ENCODE measurements at regions not wholly inside any gene's neighbourhood (a gene's known extent, or its start where the extent isn't known, plus 50 kb on each side); places are given as distances from the start of the nearest gene placed in this dataset.

DNA sequence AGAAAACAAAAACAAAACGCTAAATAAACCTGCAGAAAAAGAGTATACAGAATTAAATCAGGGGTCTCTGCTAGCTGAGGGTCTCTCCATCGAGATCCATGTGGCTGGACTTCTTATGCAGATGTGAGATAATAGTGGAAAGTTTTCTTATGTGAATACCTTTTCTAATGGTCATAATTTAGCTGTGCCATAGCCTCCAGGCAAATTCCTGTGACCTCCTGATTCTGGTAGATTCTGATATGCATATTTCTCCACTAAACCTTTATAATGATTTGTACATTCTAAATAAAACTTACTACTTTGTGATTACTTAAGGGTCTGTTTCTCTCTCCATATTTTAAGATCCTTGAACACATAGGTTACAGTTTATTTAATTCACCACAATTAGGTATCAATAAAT, 1002.6 kb downstream of the GALC start:
- Histone ChIP-seq H3K27ac (no peak overlapping the region), H3K79me2 (ENCODE audit: insufficient read depth, low read depth) (no peaks in the 10 kb centered on the region), H3K4me2 (no peak overlapping the region), H3K4me3 (IDR thresholded peaks at IDR 0.05; ENCODE audit: insufficient read depth, low read depth, low read length) (no peak overlapping the region), H4K20me1 (ENCODE audit: insufficient read depth) (no peaks in the 10 kb centered on the region), H3K4me1 (ENCODE audit: low read depth, poor library complexity, severe bottlenecking) (no peaks in the 10 kb centered on the region), H2AFZ (ENCODE audit: low read depth) (no peak overlapping the region), H3K9ac (no peak overlapping the region), H3K27me3 (ENCODE audit: insufficient read depth, low read depth) (no peaks in the 10 kb centered on the region), H3K36me3 (ENCODE audit: insufficient read depth) (no peaks in the 10 kb centered on the region)
- TF ChIP-seq, protein P1, sequence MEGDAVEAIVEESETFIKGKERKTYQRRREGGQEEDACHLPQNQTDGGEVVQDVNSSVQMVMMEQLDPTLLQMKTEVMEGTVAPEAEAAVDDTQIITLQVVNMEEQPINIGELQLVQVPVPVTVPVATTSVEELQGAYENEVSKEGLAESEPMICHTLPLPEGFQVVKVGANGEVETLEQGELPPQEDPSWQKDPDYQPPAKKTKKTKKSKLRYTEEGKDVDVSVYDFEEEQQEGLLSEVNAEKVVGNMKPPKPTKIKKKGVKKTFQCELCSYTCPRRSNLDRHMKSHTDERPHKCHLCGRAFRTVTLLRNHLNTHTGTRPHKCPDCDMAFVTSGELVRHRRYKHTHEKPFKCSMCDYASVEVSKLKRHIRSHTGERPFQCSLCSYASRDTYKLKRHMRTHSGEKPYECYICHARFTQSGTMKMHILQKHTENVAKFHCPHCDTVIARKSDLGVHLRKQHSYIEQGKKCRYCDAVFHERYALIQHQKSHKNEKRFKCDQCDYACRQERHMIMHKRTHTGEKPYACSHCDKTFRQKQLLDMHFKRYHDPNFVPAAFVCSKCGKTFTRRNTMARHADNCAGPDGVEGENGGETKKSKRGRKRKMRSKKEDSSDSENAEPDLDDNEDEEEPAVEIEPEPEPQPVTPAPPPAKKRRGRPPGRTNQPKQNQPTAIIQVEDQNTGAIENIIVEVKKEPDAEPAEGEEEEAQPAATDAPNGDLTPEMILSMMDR (conservative IDR thresholded peaks at IDR 0.05; ENCODE audit: low read depth, low read length): no peak

DNA sequence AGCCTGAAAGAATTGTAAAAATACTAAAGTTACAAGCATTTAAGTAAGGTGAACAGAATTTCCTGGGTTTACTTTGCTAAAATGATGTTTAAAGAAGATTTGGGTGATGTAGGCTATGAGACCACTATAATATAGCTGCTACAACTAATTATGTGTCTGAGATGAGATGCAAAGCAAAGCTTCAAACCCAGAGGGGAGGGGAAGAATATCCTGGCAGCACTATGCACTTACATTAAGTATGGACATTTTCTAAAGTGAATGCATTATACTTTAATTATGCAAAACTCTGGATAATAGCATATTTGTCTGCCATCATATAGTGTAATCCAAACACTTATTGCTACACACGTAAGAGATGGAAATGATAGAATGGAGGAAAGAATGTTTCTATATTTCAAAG, 1003.7 kb downstream of the GALC start:
- Histone ChIP-seq H3K79me2 (ENCODE audit: insufficient read depth, low read depth) (no peaks in the 10 kb centered on the region), H3K36me3 (ENCODE audit: insufficient read depth) (no peaks in the 10 kb centered on the region), H3K27me3 (ENCODE audit: insufficient read depth, low read depth) (no peaks in the 10 kb centered on the region), H3K4me2 (no peak overlapping the region), H3K4me3 (IDR thresholded peaks at IDR 0.05; ENCODE audit: insufficient read depth, low read depth, low read length) (no peak overlapping the region), H3K4me1 (ENCODE audit: low read depth, poor library complexity, severe bottlenecking) (no peaks in the 10 kb centered on the region), H3K27ac (no peak overlapping the region), H2AFZ (ENCODE audit: low read depth) (no peak overlapping the region), H4K20me1 (ENCODE audit: insufficient read depth) (no peaks in the 10 kb centered on the region), H3K9ac (no peak overlapping the region)
- TF ChIP-seq, protein P1 (conservative IDR thresholded peaks at IDR 0.05; ENCODE audit: low read depth, low read length): no peak

DNA sequence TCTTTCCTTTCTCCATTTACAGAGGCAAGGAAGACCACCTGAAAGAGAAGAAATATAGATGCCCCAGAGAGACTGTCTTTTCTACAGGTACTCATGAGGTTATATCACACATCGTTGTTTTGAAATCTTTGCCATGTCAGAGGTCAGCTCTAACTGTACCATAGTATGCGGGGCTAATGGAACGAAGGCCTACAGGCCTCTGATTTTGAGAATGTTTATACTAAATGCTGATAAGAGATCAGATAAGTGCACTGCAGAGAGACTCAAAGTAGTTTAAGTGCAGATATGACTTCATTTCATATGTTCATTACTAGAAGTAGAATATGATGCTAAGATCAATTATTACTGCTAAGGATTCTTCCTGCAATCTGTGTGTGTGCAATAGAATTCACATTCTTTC, 1005.0 kb downstream of the GALC start:
- Histone ChIP-seq H3K4me3 (IDR thresholded peaks at IDR 0.05; ENCODE audit: insufficient read depth, low read depth, low read length) (no peak overlapping the region), H3K4me2 (no peak overlapping the region), H3K36me3 (ENCODE audit: insufficient read depth) (no peaks in the 10 kb centered on the region), H4K20me1 (ENCODE audit: insufficient read depth) (no peaks in the 10 kb centered on the region), H3K27me3 (ENCODE audit: insufficient read depth, low read depth) (no peaks in the 10 kb centered on the region), H3K9ac (no peak overlapping the region), H2AFZ (ENCODE audit: low read depth) (no peak overlapping the region), H3K4me1 (ENCODE audit: low read depth, poor library complexity, severe bottlenecking) (no peaks in the 10 kb centered on the region), H3K79me2 (ENCODE audit: insufficient read depth, low read depth) (no peaks in the 10 kb centered on the region), H3K27ac (no peak overlapping the region)
- TF ChIP-seq, protein P1 (conservative IDR thresholded peaks at IDR 0.05; ENCODE audit: low read depth, low read length): no peak

DNA sequence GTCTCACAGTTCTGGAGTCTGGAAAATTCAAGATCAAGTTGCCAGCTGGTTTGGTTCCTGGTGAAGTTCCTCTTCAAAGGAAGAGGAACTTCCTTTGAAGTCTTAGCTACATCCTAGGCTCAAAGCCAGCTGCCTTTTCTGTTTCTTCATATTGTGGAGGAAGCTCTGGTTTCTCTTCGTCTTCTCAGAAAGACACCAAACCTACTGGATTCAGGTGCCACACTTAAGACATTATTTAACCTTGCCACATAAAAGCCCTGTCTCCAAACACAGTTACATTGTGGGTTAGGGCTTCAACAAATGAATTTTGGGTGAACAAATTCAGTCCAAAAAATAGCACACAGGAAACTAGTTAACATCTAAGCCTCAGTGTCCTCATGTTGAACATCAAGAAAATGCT, 1019.8 kb downstream of the GALC start:
- H3K4me1 ChIP-seq (ENCODE audit: low read depth, poor library complexity, severe bottlenecking): no peaks in the 10 kb centered on the region
- no peak overlapping the region for H3K27ac ChIP-seq
- no peak overlapping the region for H3K9ac ChIP-seq

More for the DNA sequence above, 1019.8 kb downstream of the GALC start:
- TF ChIP-seq, protein P1 (conservative IDR thresholded peaks at IDR 0.05; ENCODE audit: low read depth, low read length): no peak
- Histone ChIP-seq H3K36me3 (ENCODE audit: insufficient read depth) (no peaks in the 10 kb centered on the region), H4K20me1 (ENCODE audit: insufficient read depth) (no peaks in the 10 kb centered on the region), H3K79me2 (ENCODE audit: insufficient read depth, low read depth) (no peaks in the 10 kb centered on the region), H3K4me2 (no peak overlapping the region), H3K4me3 (IDR thresholded peaks at IDR 0.05; ENCODE audit: insufficient read depth, low read depth, low read length) (no peak overlapping the region), H3K27me3 (ENCODE audit: insufficient read depth, low read depth) (no peaks in the 10 kb centered on the region), H2AFZ (ENCODE audit: low read depth) (no peak overlapping the region)

All from KMS-11 (cell line).